GM21367 (cell line): ENCODE measurements at regions not wholly inside any gene's neighbourhood (a gene's known extent, or its start where the extent isn't known, plus 50 kb on each side); places are given as distances from the start of the nearest gene placed in this dataset.

Experiments
- ATAC-seq: cut with Tn5 transposase; IDR thresholded peaks from one replicate; pipeline ENCODE4 v1.9.1; 2021; ENCODE audit not compliant: unreplicated experiment

DNA sequence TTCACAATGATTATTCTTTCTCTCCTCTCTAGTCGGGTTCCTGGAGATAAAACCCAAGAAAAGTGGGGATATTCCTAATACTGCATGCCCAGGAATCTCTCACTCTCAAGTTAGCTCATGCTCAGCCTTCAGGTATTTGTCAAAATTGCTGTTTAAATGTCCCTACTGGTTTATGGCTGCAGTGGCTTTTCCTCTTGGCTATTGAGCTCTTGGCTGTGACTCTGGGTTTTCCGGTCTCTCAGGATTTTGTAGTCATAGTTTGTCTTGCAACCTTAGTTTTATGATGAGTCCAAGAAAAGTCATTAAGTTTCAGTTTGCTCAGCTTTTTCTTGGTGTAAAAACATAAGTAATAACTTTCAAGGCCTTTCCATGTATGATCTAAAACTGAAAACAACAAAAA, 820.7 kb upstream of the HS6ST1 start:
- ATAC-seq = no peak

DNA sequence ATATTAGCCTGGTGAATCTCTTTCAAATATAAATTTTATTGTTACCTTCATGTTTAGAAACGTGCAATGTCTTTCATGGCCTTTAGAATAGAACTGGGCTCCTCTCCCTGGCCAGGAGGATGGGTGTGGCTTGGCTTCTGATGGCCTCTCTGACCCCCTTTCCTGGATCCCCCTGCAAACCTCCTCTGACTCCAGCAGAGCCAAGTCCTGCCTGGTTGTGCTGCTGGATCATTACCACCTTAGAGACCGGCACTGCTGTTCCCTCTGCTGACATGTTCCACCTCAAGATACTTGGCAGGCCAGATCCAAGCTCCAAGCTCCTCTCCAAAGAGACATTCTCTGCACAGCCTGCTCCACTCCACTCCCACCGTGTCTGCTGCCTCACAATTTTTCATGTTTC, 823.8 kb upstream of the HS6ST1 start:
- no peak for ATAC-seq

DNA sequence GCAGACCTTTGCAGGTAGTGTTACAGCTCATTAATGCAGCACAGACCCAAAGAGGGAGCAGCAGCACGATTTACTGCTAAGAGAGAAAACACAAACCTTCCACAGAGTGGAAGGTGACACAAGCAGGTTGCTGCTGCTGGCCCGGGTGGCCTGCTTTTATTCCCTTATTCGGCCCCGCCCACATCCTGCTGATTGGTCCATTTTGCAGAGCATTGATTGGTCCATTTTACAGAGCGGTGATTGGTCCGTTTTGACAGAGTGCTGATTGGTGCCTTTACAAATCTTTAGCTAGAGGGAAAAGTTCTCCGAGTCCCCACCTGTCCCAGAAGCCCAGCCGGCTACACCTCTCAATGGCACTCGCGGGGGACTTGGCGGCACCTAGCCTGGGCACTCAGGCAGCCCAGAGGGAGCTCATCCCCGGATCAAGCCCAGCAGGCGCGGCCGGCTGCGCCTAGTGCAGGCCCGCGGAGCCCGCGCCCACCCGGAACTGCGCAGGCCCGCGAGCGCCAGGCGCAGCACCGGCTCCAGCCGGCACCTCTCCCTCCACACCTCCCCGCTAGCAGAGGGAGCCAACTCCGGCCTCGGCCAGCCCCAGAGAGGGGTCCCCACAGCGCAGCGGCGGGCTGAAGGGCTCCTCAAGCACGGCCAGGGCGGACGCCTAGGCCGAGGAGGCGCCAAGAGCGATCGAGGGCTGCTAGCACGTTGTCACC, 825.6 kb upstream of the HS6ST1 start:
- ATAC-seq = no peak

DNA sequence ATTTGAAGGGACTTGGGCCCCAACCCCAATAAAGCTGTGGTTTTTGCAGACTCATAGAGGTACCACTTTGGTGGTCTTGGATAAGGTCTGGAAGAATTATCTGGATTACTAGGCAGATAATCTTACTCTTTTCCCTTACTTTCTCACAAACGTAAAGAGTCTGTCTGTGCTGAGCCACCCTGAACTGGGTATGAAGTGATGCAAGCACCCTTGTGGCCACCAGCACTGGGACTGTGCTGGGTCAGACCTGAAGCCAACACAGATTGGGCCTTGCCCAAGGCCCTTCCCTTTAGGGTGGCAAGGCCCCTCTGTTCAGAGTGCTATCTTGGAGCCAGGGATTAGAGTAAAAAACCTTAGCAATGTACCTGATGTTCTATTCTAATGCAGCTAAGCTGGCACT, 827.0 kb upstream of the RAB6C start:
- no peak for ATAC-seq

DNA sequence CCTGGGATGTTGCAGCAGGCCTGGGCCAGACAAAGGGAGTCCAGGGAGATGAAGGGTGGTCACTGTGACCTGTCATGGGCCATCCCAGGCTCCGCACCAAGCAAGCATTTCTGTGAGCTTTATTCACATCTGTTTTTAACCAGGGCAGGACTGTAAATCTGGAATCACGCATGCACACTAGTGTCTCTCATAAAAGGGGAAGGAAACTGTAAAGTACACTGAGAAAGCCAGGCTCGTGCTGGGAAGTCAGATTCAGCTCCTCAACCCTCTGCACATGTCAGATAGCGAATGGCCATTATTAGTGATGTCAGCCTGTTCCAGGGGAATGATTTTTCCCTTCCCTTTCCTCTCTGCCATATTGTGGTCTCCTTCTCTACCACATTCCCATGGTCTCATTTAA, 818.6 kb upstream of the RAB6C start:
- ATAC-seq = no peak

DNA sequence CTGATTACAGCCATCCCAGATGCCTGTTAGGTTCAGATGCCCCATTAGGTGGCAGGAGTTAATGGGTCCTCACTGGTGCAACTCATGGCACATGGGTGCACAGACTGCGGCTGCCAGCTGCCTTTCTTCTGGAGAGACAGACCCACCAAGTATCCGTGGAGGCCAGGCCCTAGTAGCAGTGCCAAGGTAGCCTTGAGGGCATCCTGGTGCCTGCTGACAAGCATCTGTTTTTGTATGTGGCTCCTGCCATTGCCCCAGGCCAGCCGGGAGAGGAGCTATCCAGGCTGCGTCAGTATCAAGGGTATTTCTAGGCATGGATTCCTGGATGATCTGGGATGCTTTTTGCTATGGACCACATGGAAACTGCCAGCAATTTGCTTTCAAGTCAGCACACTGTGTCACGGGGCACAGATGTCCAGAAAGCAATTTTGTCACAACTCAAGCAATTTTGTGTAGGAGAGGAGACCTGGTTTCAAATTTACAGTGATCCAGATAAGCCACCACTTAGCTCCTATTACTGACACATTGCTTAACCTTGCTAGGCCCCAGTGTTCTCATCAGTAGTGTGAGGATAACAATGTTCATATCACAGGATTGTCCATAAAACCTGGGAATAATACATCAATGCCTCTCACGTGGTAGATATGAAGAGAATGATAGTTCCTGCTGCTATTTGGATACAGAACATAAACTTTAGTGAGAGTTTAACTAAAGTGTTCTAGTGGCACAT, 815.1 kb upstream of the RAB6C start:
- ATAC-seq = no peak

DNA sequence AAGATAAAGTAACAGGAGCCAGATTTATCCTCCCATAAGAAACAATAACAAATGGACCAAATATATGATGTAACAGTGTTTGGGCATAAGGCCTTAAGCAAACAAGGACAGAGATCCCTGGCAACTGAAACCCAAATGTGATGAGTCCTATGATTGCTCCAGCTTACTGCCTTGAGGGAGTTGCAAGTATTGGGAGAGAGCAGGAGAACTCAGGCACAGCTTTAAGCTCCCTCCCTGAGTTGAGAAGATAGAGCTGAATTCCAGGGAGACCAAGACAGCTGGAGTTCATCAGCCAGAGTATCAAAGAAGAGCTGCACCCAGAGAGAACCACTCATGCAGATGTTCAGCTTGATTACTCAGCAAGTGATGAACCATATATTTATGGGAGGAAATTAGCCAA, 814.5 kb upstream of the RAB6C start:
- ATAC-seq = no peak

DNA sequence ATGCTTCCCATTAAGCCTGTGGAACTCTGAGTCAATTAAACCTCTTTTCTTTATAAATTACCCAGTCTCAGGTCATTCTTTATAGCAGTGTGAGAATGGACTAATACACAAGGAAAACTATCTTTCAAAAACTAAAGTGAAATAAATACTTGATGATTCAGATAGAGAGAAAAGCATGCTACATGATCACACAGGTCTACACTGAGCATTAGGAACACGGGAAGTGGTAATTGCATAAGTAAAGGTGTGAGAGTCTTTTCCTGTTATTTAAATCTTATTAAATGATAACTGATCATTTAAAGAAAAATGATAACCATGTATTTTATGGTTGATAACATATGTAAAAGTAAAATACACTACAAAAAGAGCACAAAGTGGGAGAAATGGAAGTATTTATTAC, 812.0 kb upstream of the RAB6C start:
- ATAC-seq = no peak

DNA sequence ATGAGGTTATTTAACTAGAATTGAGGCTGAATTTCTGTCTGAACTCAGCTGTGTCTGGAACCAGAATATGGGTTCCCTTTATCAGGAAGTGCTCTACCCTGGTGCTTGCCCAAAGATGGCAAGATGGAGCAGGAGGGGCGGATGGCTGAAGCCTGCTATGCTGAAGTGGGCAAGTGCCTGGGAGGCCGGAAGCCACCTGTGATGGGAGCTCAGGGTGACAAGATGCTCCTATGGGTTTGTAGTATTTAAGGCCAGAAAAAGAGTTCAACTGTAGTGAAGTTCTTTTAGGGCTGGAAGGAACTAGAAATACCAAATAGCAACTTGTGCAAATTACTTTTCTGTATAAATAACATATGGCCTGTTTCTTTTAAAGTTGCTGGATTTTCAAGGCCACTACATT, 808.9 kb upstream of the RAB6C start:
- ATAC-seq = no peak

DNA sequence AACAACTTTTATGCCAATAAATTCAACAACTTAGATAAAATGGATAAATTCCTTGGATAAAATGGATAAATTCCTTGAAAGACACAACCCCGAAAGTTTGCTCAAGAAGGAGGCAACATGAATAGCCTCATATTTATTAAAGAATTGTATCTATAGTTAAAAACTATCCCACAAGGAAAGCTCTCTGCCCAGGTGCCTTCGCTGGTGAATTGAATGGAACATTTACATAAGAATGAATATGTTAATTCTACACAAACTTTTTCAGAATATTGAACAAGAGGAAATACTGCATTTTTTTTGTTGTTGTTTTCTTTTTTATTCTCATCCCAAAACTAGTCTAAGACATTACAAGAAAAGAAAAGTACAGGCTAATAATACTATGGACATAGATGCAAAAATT, 805.3 kb upstream of the RAB6C start:
- no peak for ATAC-seq

DNA sequence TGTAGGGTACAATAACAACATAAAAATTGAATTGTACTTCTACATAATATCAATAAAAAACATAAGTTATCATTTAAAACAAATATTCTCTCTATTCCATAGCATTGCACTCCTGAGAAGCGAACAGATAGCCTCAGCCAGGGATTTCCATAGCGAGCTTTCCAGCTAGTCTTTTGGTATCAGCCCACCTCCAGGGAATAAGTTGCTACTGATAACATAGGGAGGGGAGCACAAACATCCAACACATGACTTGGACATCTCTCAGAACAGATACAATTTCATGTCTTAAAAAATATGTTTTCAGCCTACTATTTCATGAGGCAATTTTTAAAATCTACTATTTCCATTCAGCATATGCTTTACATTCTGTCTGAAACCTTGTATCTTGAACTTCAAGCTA, 804.4 kb upstream of the RAB6C start:
- ATAC-seq = no peak

DNA sequence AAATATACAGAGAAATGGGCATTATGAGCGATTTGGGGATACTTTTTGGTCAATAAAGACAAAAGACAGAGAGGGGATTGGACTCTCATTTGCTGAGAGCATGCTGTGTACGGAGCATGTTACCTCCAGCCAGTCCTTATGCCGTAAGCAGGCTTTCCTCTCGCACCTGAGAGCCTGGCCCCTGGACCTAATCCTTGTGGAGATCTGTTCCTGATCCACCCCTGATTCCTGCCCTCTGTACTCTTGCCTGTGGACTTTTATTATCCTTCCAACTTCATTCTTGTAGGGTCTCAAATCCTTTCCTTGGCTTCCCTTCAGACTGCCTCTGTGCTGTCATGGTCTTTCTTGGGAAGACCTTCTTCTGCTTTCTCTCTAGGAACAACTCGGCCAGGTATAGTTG, 803.1 kb upstream of the RAB6C start:
- ATAC-seq = no peak

DNA sequence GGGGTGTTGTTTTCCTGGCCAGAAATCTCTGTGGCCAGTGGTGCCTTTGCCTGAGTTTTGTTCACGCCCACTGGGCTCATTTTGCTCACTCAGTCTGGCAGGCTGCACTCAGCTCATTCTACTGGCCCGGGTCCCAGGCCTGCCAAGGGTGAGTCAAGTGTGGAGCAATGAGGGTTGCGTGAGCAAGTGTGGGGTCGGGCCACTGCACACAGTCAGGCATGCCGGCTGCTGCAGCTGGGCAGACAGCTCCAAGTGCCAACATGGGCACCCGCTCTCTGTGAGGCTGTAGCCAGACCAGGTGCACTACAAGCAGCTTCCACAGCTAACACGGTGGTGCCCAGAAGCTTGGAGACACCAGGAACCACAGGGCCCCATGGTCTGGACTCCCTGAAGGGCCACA, 801.1 kb upstream of the RAB6C start:
- ATAC-seq = no peak

DNA sequence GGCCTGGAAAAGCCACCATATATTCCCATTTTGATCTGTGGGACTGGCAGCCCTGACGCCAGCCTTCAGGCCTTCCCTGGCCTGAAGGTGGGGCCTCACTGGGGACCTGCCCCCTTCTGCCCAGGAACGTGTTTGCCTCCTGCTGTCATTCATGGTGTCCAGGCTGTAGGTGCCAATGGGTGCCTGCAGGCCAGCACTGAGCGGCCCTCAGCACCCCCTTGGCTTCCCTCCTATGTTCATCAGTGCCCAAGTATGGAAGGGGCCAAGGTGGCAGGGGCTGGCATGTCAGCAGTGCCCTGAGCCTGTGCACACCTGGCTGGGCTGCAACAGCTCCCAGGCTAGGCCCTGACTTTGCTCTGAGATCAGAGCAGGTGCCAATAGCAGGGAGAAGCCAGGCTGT, 800.3 kb upstream of the RAB6C start:
- no peak for ATAC-seq

DNA sequence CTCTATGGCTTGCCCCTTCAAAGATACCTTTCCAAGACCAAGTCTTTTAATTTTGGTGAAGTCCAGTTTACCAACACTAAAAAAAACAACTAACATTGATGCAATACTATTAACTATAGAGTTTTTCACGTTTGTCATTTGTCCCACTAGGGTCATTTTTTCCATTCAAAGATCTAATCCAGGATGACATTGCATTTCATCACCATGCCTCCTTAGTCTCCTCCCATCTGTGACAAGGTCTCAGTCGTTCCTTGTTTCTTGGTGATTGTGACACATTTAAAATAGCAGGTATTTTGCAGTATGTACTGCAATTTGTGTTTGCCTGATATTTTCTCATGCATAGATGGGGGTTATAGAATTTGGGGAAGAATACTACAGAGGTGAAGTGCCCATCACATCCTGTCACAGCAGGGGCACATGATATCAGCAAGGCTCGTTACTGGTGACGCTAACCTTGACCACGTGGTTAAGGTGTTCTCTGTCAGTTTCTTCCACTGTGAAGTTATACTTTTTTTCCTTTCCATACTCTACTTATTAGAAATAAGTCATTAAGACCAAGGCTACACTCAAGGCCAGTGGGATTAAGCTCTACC, 799.2 kb upstream of the RAB6C start:
- no peak for ATAC-seq

DNA sequence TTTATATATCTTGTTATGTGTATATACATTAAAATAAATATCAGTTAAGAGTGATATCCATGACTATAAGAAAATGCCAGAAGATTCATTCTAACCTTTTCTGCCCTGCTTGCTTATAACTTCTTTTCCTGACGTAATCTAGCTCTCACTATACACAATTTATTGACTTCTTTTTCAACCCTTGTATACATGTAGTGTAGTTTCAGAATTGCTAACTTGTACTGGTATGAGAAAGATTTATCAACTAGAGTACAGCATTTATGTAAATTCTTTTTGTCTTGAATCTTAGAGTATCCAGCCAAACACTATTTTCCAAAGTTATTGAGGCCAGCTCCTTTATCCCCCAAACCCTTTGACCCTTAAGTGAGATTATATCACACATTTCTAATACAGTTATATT, 798.0 kb upstream of the RAB6C start:
- no peak for ATAC-seq

DNA sequence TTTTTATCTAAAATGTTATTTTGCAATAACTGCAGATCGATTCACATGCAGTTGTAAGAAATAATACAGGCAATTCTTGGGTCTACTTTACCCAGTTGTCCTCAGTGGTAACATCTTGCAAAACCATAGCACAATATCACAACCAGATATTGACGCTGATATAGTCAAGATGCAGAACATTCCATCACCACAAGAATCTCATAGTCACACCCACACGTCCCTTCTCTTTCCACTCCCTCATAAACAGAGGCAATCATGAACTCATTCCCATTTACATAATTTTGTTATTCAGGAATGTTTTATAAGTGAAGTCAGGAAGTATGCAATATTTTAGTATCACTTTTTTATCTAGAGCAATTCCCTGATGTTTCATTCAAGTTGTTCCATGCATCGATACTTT, 797.5 kb upstream of the RAB6C start:
- ATAC-seq = no peak

DNA sequence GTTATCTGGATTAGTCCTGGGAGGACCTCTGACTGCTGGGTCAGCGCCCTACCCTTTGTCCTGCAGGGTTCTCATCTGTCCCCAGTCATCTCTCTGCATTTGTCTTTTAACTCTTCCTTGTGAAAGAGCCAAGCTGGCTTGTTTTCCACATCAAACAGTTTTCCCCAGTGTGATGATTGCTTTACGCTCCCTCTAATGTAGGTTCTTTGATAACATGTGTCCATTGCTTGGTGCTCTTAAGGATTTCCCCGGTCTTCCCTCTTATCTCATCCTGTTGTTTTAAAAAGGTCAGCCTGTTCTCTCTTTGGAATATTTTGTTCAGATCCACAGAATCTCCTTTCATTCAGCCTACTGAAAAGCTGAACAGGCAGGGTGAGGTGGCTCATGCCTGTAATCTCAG, 792.1 kb upstream of the RAB6C start:
- ATAC-seq = no peak

DNA sequence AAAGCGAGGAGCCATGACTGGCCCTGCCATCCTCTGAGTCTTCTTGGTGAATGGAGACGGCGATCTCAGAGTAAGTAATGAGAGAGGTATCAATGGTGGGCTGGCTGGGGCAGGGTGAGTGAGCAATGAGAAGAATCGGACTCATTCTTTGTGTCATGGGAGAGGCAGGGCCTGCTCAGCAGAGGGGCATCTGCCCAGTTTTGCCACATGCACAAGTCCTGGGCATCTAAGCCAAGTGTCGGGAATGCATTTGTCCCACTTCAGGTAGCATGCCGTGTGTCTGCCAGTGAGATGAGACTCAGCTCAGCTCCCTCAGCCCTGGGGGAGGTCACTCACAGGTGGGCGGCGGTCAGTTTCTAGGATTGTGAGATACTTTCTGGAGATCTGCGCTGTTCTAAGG, 791.0 kb upstream of the RAB6C start:
- ATAC-seq = no peak

DNA sequence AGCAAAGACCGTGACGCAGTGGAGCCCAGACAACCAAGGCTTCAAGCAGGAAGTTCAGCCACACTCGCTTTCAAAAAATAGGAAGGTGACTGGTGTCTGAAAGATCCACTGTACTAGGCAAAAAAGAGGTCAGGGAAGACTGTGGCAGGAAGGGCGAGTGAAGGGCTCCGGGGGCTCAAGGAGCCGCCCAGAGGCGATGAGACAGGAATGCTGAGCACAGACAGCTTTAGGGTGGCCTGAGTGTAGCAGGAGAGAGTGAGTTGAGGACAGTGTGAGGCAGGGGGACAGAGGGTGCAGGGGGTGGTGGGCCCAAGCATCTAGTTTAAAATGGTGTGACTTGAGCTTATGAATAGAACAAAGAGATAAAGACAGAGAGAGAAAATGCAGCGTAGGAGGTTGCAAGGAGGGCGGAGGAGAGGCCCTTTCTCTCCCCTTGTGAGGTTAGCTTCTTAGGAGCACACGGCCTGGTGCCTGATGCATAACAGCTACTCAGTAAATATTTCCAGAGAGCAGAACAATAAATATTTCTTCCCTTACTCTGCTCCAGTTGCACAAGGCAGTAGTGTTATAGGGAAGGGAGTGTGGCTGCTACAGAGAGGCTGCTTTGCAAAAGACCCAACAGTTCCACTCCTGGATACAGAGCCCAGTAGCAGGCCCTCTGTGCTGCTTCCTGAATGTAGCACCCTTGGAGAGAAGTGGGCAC, 789.7 kb upstream of the RAB6C start:
- ATAC-seq = no peak

DNA sequence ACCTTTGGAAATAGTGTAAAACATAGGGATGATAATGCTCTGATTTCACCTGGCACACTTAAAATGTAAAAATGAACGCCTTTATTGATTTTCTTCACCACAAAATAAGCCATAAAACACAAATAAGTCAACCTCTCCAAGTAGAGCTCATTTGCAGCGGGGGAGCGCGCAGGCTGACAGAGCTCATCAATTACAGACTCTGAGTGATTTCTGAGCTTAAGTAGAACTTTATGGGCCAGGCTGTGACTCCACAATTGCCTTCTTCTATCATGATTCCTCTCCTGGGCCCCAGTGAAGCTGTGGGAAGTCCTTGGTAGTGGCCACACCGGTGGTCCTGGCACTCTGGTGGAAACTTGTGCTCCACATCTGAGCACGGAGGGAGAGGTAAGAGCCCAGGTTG, 789.0 kb upstream of the RAB6C start:
- ATAC-seq = no peak

DNA sequence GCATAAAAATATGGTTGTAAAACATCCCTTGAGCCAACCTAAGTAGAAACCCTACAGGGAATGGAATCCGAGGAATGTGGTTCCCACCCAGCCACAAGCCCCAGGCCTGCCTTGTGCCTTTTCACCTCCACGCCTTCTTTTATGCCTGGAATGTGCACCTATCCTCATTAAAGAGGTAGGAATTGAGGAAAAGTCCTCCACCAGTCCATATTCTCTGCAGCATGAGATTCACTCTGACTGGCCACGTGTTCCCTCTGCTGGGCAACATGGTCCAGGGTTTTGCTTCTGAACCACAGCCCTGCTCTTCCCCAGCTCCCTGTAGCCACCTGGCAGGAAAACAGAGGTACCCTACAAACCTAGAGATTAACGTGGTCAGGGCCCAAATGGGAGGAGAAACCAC, 787.9 kb upstream of the RAB6C start:
- ATAC-seq = no peak
